Effector memory CD4-positive, alpha-beta T cell (primary cell): ENCODE measurements at regions not wholly inside any gene's neighbourhood (a gene's known extent, or its start where the extent isn't known, plus 50 kb on each side); places are given as distances from the start of the nearest gene placed in this dataset.
"Not testable (repeated sequence)": the region's sequence is repeated elsewhere in the genome, so short reads cannot be mapped to it uniquely, and the experiment has no call there.

Experiments used
- DNase-seq, 3 donors: peaks; one replicate each; pipeline ENCODE4 v3.0.0-alpha.2; 2020
- H3K27ac ChIP-seq: 2 replicates; pipeline ENCODE4 v1.7.0; 2013; ENCODE audit warnings: mild to moderate bottlenecking, low read length, moderate library complexity; ENCODE audit not compliant: insufficient read depth, poor library complexity, severe bottlenecking
- H3K27me3 ChIP-seq: replicated peaks from 2 replicates; pipeline ENCODE4 v1.7.0; 2013; ENCODE audit warnings: mild to moderate bottlenecking, low read length; ENCODE audit not compliant: insufficient read depth, control insufficient read depth, poor library complexity, severe bottlenecking
- H3K36me3 ChIP-seq: 2 replicates; pipeline ENCODE4 v1.7.0; 2013; ENCODE audit warnings: mild to moderate bottlenecking, low read length, moderate library complexity; ENCODE audit not compliant: control insufficient read depth, insufficient read depth
- H3K4me1 ChIP-seq: 2 replicates; pipeline ENCODE4 v1.7.0; 2013; ENCODE audit warnings: low read length, mild to moderate bottlenecking; ENCODE audit not compliant: control insufficient read depth, insufficient read depth, poor library complexity, severe bottlenecking
- H3K4me3 ChIP-seq: 2 replicates; pipeline ENCODE4 v1.7.0; 2013; ENCODE audit warnings: low read length, low read depth, mild to moderate bottlenecking; ENCODE audit not compliant: insufficient read depth, poor library complexity, severe bottlenecking
- H3K9me3 ChIP-seq: 2 replicates; pipeline ENCODE4 v1.7.0; 2013; ENCODE audit warnings: mild to moderate bottlenecking, low read length, moderate library complexity; ENCODE audit not compliant: control insufficient read depth

GRCh38 chr7:65073160-65073559, 66.7 kb upstream of the ERV3-1 start:
- not testable (repeated sequence) for H3K27ac ChIP-seq, H3K27me3 ChIP-seq, H3K4me3 ChIP-seq, H3K9me3 ChIP-seq, H3K4me1 ChIP-seq, H3K36me3 ChIP-seq, DNase-seq

- H3K27ac ChIP-seq, H3K4me1 ChIP-seq, H3K27me3 ChIP-seq, H3K4me3 ChIP-seq, H3K36me3 ChIP-seq, H3K9me3 ChIP-seq, DNase-seq: not testable (repeated sequence)
These were observed 65.5 kb upstream of the ERV3-1 start for GRCh38 chr7:65071854-65072431.

DNA sequence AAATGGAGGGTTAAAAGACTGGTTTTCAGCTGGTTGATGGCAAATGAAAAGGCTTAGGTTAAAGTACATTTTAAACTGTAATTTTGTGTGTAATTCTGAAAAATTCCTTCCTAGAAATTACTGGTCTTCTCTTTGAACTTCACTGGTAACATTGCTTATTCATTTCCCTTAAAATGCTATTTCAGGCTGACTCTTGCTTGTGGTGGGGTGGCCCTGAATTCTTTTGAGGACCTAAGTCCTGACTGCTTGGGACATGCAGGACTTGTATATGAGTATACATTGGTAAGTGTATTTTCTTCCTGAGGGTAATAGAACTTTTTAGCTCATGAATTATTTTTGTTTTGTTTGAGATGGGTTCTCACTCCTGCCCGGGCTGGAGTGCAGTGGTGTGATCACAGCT, 63.0 kb upstream of the ERV3-1 start:
- not testable (repeated sequence) for H3K27me3 ChIP-seq, DNase-seq, H3K36me3 ChIP-seq

GRCh38 chr7:65062566-65062965, 56.1 kb upstream of the ERV3-1 start:
- H3K27ac ChIP-seq, H3K27me3 ChIP-seq, DNase-seq, H3K4me1 ChIP-seq, H3K36me3 ChIP-seq, H3K4me3 ChIP-seq, H3K9me3 ChIP-seq: not testable (repeated sequence)

More for the DNA sequence above, 63.0 kb upstream of the ERV3-1 start:
- not testable (repeated sequence) for H3K4me3 ChIP-seq, H3K9me3 ChIP-seq, H3K4me1 ChIP-seq, H3K27ac ChIP-seq

- not testable (repeated sequence) for H3K27ac ChIP-seq, H3K4me1 ChIP-seq, H3K36me3 ChIP-seq, H3K4me3 ChIP-seq, DNase-seq, H3K9me3 ChIP-seq, H3K27me3 ChIP-seq
These were observed 52.8 kb upstream of the ERV3-1 start for GRCh38 chr7:65059247-65059646.
